MM.1S (cell line): ENCODE measurements at regions not wholly inside any gene's neighbourhood (a gene's known extent, or its start where the extent isn't known, plus 50 kb on each side); places are given as distances from the start of the nearest gene placed in this dataset.

Source experiments
- DNase-seq: peaks from one replicate; pipeline ENCODE4 v3.0.0-alpha.2; 2015
- H2AFZ ChIP-seq: fragments of 300-600 bp; sonication (generic); 2 replicates; pipeline ENCODE4 v1.6.0; 2016; ENCODE audit warnings: antibody characterized with exemption, low read length
- H3F3A ChIP-seq: fragments of 300-600 bp; sonication (generic); 2 replicates; pipeline ENCODE4 v1.6.1; 2016; ENCODE audit warnings: mild to moderate bottlenecking, antibody characterized with exemption, low read length, moderate library complexity, mixed read lengths; ENCODE audit not compliant: insufficient read depth
- H3K27ac ChIP-seq: fragments of 300-600 bp; sonication (generic); 2 replicates; pipeline ENCODE4 v1.5.1; 2016; ENCODE audit warnings: mild to moderate bottlenecking, low read length
- H3K27me3 ChIP-seq: fragments of 300-600 bp; sonication (generic); replicated peaks from 2 replicates; pipeline ENCODE4 v1.6.0; 2016; ENCODE audit warnings: low read length; ENCODE audit not compliant: insufficient read depth
- H3K36me3 ChIP-seq: fragments of 300-600 bp; sonication (generic); replicated peaks from 2 replicates; pipeline ENCODE4 v1.6.1; 2016; ENCODE audit warnings: mild to moderate bottlenecking, low read length, mixed read lengths; ENCODE audit not compliant: insufficient read depth
- H3K4me1 ChIP-seq: fragments of 300-600 bp; sonication (generic); 2 replicates; pipeline ENCODE4 v1.6.1; 2016; ENCODE audit warnings: low read length, mixed read lengths
- H3K4me2 ChIP-seq: fragments of 300-600 bp; sonication (generic); 2 replicates; pipeline ENCODE4 v1.6.0; 2016; ENCODE audit warnings: low read depth, low read length
- H3K4me3 ChIP-seq: fragments of 300-600 bp; sonication (generic); 2 replicates; pipeline ENCODE4 v1.5.1; 2016; ENCODE audit warnings: low read length, mixed read lengths
- H3K79me2 ChIP-seq: fragments of 300-600 bp; sonication (generic); 2 replicates; pipeline ENCODE4 v1.6.1; 2016; ENCODE audit warnings: mixed run types, low read length, mixed read lengths
- H3K9ac ChIP-seq: fragments of 300-600 bp; sonication (generic); 2 replicates; pipeline ENCODE4 v1.6.1; 2016; ENCODE audit warnings: low read length, mixed read lengths
- H3K9me2 ChIP-seq: fragments of 300-600 bp; sonication (generic); replicated peaks from 2 replicates; pipeline ENCODE4 v1.6.1; 2016; ENCODE audit warnings: mild to moderate bottlenecking, low read length, mixed read lengths; ENCODE audit not compliant: insufficient read depth
- H3K9me3 ChIP-seq: fragments of 300-600 bp; sonication (generic); replicated peaks from 2 replicates; pipeline ENCODE4 v1.6.1; 2016; ENCODE audit warnings: mild to moderate bottlenecking, low read length, mixed read lengths; ENCODE audit not compliant: insufficient read depth
- H4K20me1 ChIP-seq: fragments of 300-600 bp; sonication (generic); 2 replicates; pipeline ENCODE4 v1.6.1; 2016; ENCODE audit warnings: mild to moderate bottlenecking, low read length, moderate library complexity, mixed read lengths; ENCODE audit not compliant: insufficient read depth
- EZH2 ChIP-seq: fragments of 300-600 bp; sonication (generic); optimal IDR thresholded peaks from 2 replicates; pipeline ENCODE3; 2017; ENCODE audit warnings: low read depth, mild to moderate bottlenecking, antibody characterized with exemption, low read length, mixed read lengths
- EZH2phosphoT487 ChIP-seq: fragments of 300-600 bp; sonication (generic); IDR thresholded peaks from 2 replicates; pipeline ENCODE4 v1.6.1; 2018; ENCODE audit warnings: antibody characterized with exemption, low read length
- TF ChIP-seq, protein P1 (sequence below): fragments of 300-600 bp; sonication (generic); IDR thresholded peaks from 2 replicates; pipeline ENCODE4 v1.5.1; 2016; ENCODE audit warnings: antibody characterized with exemption, low read length, mixed read lengths

DNA sequence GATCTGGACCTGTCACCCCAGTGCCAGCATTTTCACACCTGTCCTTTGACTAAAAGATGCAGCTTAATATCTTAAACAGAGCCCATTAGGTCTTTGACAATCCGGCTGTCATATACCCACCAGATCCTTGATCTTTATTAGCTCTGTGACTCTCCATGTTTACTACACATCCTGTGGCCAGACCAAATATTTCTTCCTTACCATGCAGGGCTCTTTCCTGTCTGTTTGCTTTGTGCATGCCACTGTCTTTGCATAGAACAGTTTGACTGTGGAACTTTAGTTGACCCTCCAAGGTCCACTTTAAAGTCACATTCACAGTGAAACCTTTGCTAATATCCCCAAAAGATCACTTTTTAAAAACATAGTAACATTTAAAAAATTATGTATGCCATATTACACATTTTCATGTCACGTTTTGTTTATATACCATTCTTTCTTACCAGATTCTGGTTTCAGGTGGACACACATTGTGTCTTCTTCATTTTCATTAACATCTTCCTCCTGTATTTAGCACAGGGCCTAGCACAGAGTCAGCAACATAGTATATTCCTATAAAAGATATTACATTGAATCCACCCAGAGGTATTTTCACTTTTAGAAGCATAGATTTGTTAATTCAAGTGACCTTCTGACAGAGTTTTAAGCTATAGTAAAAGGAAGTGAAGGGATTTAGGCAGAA is 95.8 kb downstream of the RAP2B start:
- Histone ChIP-seq H3F3A (no peaks in the 10 kb centered on the region), H3K9me3 (no peaks in the 10 kb centered on the region), H3K4me3 (no peak overlapping the region), H3K27me3 (no peaks in the 10 kb centered on the region), H3K27ac (no peak overlapping the region), H3K9ac (no peak overlapping the region), H3K36me3 (no peaks in the 10 kb centered on the region), H3K79me2 (no peaks in the 10 kb centered on the region), H3K4me2 (no peak overlapping the region), H4K20me1 (no peaks in the 10 kb centered on the region), H3K4me1 (no peaks in the 10 kb centered on the region), H3K9me2 (no peaks in the 10 kb centered on the region), H2AFZ (no peak overlapping the region)
- TF ChIP-seq EZH2phosphoT487 = no peak
- TF ChIP-seq, protein P1, sequence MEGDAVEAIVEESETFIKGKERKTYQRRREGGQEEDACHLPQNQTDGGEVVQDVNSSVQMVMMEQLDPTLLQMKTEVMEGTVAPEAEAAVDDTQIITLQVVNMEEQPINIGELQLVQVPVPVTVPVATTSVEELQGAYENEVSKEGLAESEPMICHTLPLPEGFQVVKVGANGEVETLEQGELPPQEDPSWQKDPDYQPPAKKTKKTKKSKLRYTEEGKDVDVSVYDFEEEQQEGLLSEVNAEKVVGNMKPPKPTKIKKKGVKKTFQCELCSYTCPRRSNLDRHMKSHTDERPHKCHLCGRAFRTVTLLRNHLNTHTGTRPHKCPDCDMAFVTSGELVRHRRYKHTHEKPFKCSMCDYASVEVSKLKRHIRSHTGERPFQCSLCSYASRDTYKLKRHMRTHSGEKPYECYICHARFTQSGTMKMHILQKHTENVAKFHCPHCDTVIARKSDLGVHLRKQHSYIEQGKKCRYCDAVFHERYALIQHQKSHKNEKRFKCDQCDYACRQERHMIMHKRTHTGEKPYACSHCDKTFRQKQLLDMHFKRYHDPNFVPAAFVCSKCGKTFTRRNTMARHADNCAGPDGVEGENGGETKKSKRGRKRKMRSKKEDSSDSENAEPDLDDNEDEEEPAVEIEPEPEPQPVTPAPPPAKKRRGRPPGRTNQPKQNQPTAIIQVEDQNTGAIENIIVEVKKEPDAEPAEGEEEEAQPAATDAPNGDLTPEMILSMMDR = no peak
- TF ChIP-seq EZH2 = no peak
- no peak for DNase-seq

DNA sequence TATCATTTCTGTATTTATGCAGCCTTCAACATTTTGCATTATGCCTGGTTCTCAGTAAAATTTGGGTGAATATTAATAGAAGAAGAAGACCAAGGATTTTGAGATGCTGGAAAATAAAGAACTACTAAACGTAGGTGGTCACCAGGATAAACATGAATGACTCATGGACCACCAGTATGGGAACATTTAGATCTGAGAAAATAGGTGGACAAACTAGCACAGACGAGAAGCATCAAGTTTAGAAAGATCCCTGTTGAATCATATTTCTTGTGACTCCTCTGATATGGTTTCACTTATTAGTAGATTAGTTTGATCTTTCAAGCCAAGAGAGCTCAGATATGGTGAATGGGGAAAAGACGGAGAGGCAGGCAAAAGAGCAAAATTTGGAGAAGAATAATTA is 97.9 kb downstream of the RAP2B start:
- Histone ChIP-seq H4K20me1 (no peaks in the 10 kb centered on the region), H3K36me3 (no peaks in the 10 kb centered on the region), H3K9me2 (no peaks in the 10 kb centered on the region), H3K27ac (no peak overlapping the region), H2AFZ (no peak overlapping the region), H3K9me3 (no peaks in the 10 kb centered on the region), H3K4me2 (no peak overlapping the region), H3K9ac (no peak overlapping the region), H3K79me2 (no peaks in the 10 kb centered on the region), H3F3A (no peaks in the 10 kb centered on the region), H3K4me3 (no peak overlapping the region), H3K4me1 (no peaks in the 10 kb centered on the region), H3K27me3 (no peaks in the 10 kb centered on the region)
- TF ChIP-seq, protein P1 = no peak
- TF ChIP-seq EZH2phosphoT487 (no peak), EZH2 (no peak)
- no peak for DNase-seq

DNA sequence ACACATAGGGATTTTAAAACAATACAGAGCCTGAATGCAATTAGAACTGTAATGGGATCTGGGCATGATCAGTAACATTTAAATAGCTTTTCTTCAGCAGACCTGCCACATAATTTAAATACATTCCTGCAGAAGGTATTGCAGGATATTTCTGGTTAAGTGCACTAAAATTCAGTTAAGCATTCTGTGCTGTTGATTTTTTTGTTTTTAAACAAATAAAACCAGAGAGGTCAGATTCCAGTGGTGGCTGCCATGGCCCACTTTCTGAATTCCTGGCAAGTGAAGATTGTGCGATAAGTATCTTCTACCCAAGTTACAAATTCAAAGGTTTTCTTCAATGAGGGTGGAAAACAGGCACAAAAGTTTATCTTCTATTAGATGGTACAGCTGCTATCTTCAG is 98.7 kb downstream of the RAP2B start:
- Histone ChIP-seq H3K79me2 (no peaks in the 10 kb centered on the region), H3K9me2 (no peaks in the 10 kb centered on the region), H3K9me3 (no peaks in the 10 kb centered on the region), H3F3A (no peaks in the 10 kb centered on the region), H3K9ac (no peak overlapping the region), H3K27me3 (no peaks in the 10 kb centered on the region), H3K4me1 (no peaks in the 10 kb centered on the region), H3K4me2 (no peak overlapping the region), H2AFZ (no peak overlapping the region), H3K27ac (no peak overlapping the region), H3K4me3 (no peak overlapping the region), H3K36me3 (no peaks in the 10 kb centered on the region), H4K20me1 (no peaks in the 10 kb centered on the region)
- no peak for DNase-seq
- TF ChIP-seq EZH2 = no peak
- TF ChIP-seq, protein P1 = no peak
- no peak for TF ChIP-seq EZH2phosphoT487
